DND-41 (cell line): ENCODE measurements at regions not wholly inside any gene's neighbourhood (a gene's known extent, or its start where the extent isn't known, plus 50 kb on each side); places are given as distances from the start of the nearest gene placed in this dataset.

Experiments
- ATAC-seq: fragments of 200-7000 bp; cut with Tn5 transposase; 3 replicates; pipeline ENCODE4 v1.9.1; 2021; ENCODE audit warnings: low read depth; ENCODE audit not compliant: insufficient read depth
- DNase-seq: peaks from one replicate; pipeline ENCODE4 v3.0.0-alpha.2; 2020
- H2AFZ ChIP-seq: 2 replicates; pipeline ENCODE4 v1.6.0; 2012; ENCODE audit warnings: low read depth, low read length
- H3K27ac ChIP-seq: 2 replicates; pipeline ENCODE4 v1.5.1; 2012; ENCODE audit warnings: low read length, inconsistent platforms
- H3K27me3 ChIP-seq: fragments of 200-600 bp; sonication (generic); 2 replicates; pipeline ENCODE4 v1.6.0; 2012; ENCODE audit warnings: low read length, mild to moderate bottlenecking, inconsistent platforms; ENCODE audit not compliant: insufficient read depth, poor library complexity
- H3K36me3 ChIP-seq: 2 replicates; pipeline ENCODE4 v1.5.1; 2012; ENCODE audit warnings: low read length, inconsistent platforms; ENCODE audit not compliant: insufficient read depth
- H3K4me1 ChIP-seq: 2 replicates; pipeline ENCODE4 v1.5.1; 2012; ENCODE audit warnings: mild to moderate bottlenecking, low read length; ENCODE audit not compliant: insufficient read depth
- H3K4me2 ChIP-seq: 2 replicates; pipeline ENCODE4 v1.6.0; 2012; ENCODE audit warnings: mild to moderate bottlenecking, moderate library complexity, low read length, inconsistent platforms; ENCODE audit not compliant: insufficient read depth
- H3K4me3 ChIP-seq, 2 experiments: fragments of 200-600 bp in 1 of 2; shearing (Covaris generic) in 1 of 2; 2 replicates each; pipeline ENCODE4 v1.5.1; 2012 to 2016; ENCODE audit warnings: inconsistent platforms in 2 of 2, low read length in 2 of 2, mild to moderate bottlenecking in 2 of 2, low read depth in 1 of 2, moderate library complexity in 1 of 2
- H3K79me2 ChIP-seq: 2 replicates; pipeline ENCODE4 v1.6.0; 2012; ENCODE audit warnings: low read length, inconsistent platforms; ENCODE audit not compliant: insufficient read depth
- H3K9ac ChIP-seq: 2 replicates; pipeline ENCODE4 v1.6.0; 2012; ENCODE audit warnings: low read depth, mild to moderate bottlenecking, inconsistent platforms, low read length, moderate library complexity
- H3K9me3 ChIP-seq: 2 replicates; pipeline ENCODE4 v1.5.1; 2012; ENCODE audit warnings: low read length, moderate library complexity, mild to moderate bottlenecking, inconsistent platforms; ENCODE audit not compliant: insufficient read depth, severe bottlenecking
- H4K20me1 ChIP-seq: 2 replicates; pipeline ENCODE4 v1.6.0; 2012; ENCODE audit warnings: low read length; ENCODE audit not compliant: insufficient read depth
- CTCF ChIP-seq: IDR thresholded peaks from 2 replicates; pipeline ENCODE4 v1.5.1; 2012; ENCODE audit warnings: borderline replicate concordance, low read length, moderate library complexity, mild to moderate bottlenecking; ENCODE audit not compliant: poor library complexity, severe bottlenecking; ENCODE audit errors: extremely low read depth
- EZH2 ChIP-seq: IDR thresholded peaks from 3 replicates; pipeline ENCODE4 v1.6.1; 2012; ENCODE audit warnings: borderline replicate concordance, low read depth, mild to moderate bottlenecking, moderate library complexity, low read length, inconsistent platforms; ENCODE audit not compliant: severe bottlenecking

- Histone ChIP-seq H3K4me2 (no peak overlapping the region), H3K27me3 (peaks cover 10% of the 10 kb centered on the region), H3K27ac (no peak overlapping the region), H3K36me3 (no peaks in the 10 kb centered on the region), H3K79me2 (no peaks in the 10 kb centered on the region), H2AFZ (no peak overlapping the region), H3K9ac (no peak overlapping the region), H4K20me1 (no peaks in the 10 kb centered on the region), H3K4me1 (no peaks in the 10 kb centered on the region), H3K9me3 (no peaks in the 10 kb centered on the region), H3K4me3 (no peak overlapping the region)
- ATAC-seq (no peak), DNase-seq (no peak)
- TF ChIP-seq EZH2: no peak
- TF ChIP-seq CTCF: no peak
Observed at GRCh38 chr12:65615118-65615517, 209.2 kb upstream of the HMGA2 start.

- TF ChIP-seq EZH2: no peak
- TF ChIP-seq CTCF: no peak
- ATAC-seq: no peak
- no peak for DNase-seq
Observed at GRCh38 chr12:65616022-65616421, 208.3 kb upstream of the HMGA2 start.

GRCh38 chr12:65618588-65618987 lies 205.7 kb upstream of the HMGA2 start:
- H3K4me2 ChIP-seq: no peak overlapping the region
- no peaks in the 10 kb centered on the region for H3K9me3 ChIP-seq
- DNase-seq: no peak
- H2AFZ ChIP-seq: no peak overlapping the region
- no peaks in the 10 kb centered on the region for H3K79me2 ChIP-seq
- TF ChIP-seq EZH2 (no peak), CTCF (no peak)
- H3K27me3 ChIP-seq: peaks cover 4% of the 10 kb centered on the region
- H3K4me3 ChIP-seq: no peak overlapping the region
- H3K27ac ChIP-seq: no peak overlapping the region
- no peaks in the 10 kb centered on the region for H3K4me1 ChIP-seq
- no peaks in the 10 kb centered on the region for H4K20me1 ChIP-seq
- H3K36me3 ChIP-seq: no peaks in the 10 kb centered on the region
- no peak for ATAC-seq
- H3K9ac ChIP-seq: no peak overlapping the region

More at GRCh38 chr12:65616022-65616421, 208.3 kb upstream of the HMGA2 start:
- Histone ChIP-seq H3K9ac (no peak overlapping the region), H3K36me3 (no peaks in the 10 kb centered on the region), H3K27me3 (peaks cover 8% of the 10 kb centered on the region), H3K79me2 (no peaks in the 10 kb centered on the region), H3K4me1 (no peaks in the 10 kb centered on the region), H3K27ac (no peak overlapping the region), H4K20me1 (no peaks in the 10 kb centered on the region), H3K4me2 (no peak overlapping the region), H3K9me3 (no peaks in the 10 kb centered on the region), H2AFZ (no peak overlapping the region), H3K4me3 (no peak overlapping the region)

GRCh38 chr12:65619018-65619417 lies 205.3 kb upstream of the HMGA2 start:
- H2AFZ ChIP-seq: no peak overlapping the region
- TF ChIP-seq EZH2 (no peak), CTCF (no peak)
- H3K36me3 ChIP-seq: no peaks in the 10 kb centered on the region
- H3K4me1 ChIP-seq: no peaks in the 10 kb centered on the region
- DNase-seq (no peak), ATAC-seq (no peak)
- peaks cover 4% of the 10 kb centered on the region for H3K27me3 ChIP-seq
- no peaks in the 10 kb centered on the region for H3K79me2 ChIP-seq
- no peak overlapping the region for H3K4me2 ChIP-seq
- H3K27ac ChIP-seq: no peak overlapping the region
- H3K4me3 ChIP-seq: no peak overlapping the region
- H3K9me3 ChIP-seq: no peaks in the 10 kb centered on the region
- no peaks in the 10 kb centered on the region for H4K20me1 ChIP-seq
- no peak overlapping the region for H3K9ac ChIP-seq
